ENCODE measurements at regions not wholly inside any gene's neighbourhood (a gene's known extent, or its start where the extent isn't known, plus 50 kb on each side); places are given as distances from the start of the nearest gene placed in this dataset.

- peaks cover 2% of the 10 kb centered on the region for H3K4me1 ChIP-seq (ENCODE audit: control insufficient read depth, insufficient read depth, low read length)
- H3K36me3 ChIP-seq (ENCODE audit: control insufficient read depth, insufficient read depth, low read length), result no peaks in the 10 kb centered on the region
- H3K9me3 Mint-ChIP-seq, result no peaks in the 10 kb centered on the region
- H3K9me3 ChIP-seq (ENCODE audit: control insufficient read depth, low read length), result peaks cover under 1% of the 10 kb centered on the region
- DNase-seq, result no peak
- H3K27ac Mint-ChIP-seq, result no peak overlapping the region
- H3K36me3 Mint-ChIP-seq (ENCODE audit: low read depth), result no peaks in the 10 kb centered on the region
- peak overlapping the region; percentile 56 for H3K27ac ChIP-seq (ENCODE audit: low read depth, low read length)
- no peak overlapping the region for H3K4me3 ChIP-seq (ENCODE audit: low read length)
- H3K4me1 Mint-ChIP-seq, result peaks cover 5% of the 10 kb centered on the region
- TF ChIP-seq, protein P1, sequence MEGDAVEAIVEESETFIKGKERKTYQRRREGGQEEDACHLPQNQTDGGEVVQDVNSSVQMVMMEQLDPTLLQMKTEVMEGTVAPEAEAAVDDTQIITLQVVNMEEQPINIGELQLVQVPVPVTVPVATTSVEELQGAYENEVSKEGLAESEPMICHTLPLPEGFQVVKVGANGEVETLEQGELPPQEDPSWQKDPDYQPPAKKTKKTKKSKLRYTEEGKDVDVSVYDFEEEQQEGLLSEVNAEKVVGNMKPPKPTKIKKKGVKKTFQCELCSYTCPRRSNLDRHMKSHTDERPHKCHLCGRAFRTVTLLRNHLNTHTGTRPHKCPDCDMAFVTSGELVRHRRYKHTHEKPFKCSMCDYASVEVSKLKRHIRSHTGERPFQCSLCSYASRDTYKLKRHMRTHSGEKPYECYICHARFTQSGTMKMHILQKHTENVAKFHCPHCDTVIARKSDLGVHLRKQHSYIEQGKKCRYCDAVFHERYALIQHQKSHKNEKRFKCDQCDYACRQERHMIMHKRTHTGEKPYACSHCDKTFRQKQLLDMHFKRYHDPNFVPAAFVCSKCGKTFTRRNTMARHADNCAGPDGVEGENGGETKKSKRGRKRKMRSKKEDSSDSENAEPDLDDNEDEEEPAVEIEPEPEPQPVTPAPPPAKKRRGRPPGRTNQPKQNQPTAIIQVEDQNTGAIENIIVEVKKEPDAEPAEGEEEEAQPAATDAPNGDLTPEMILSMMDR (conservative IDR thresholded peaks at IDR 0.05), result no peak
- no peaks in the 10 kb centered on the region for H3K27me3 ChIP-seq (ENCODE audit: control insufficient read depth, insufficient read depth, low read length, poor library complexity, severe bottlenecking)
- 92 to 100% methylated on average over 2 to 3 of the region's 3 CpGs for WGBS, 2 experiments (ENCODE audit: insufficient coverage in 1 of 2, insufficient read length in 1 of 2)
- H3K9ac ChIP-seq (ENCODE audit: extremely low read depth, low read length, poor library complexity, severe bottlenecking), result no peak overlapping the region
- no peaks in the 10 kb centered on the region for H3K27me3 Mint-ChIP-seq (ENCODE audit: insufficient read depth)
- no peak overlapping the region for H3K4me3 Mint-ChIP-seq
Measured at GRCh38 chr18:34281722-34282121, 57.0 kb upstream of the NOL4 start.

- Mint-ChIP-seq H3K27me3 (ENCODE audit: insufficient read depth) (no peaks in the 10 kb centered on the region), H3K9me3 (peaks cover 10% of the 10 kb centered on the region), H3K36me3 (ENCODE audit: low read depth) (peaks cover 8% of the 10 kb centered on the region), H3K4me1 (peaks cover 5% of the 10 kb centered on the region), H3K27ac (no peak overlapping the region), H3K4me3 (no peak overlapping the region)
- H3K9me3 ChIP-seq (ENCODE audit: control insufficient read depth, low read length), result peaks cover 19% of the 10 kb centered on the region
- TF ChIP-seq, protein P1 (conservative IDR thresholded peaks at IDR 0.05), result no peak
- WGBS, 2 experiments (ENCODE audit: insufficient coverage in 1 of 2, insufficient read length in 1 of 2), result 83 to 86% methylated on average over 1 of the region's 1 CpG
- no peak overlapping the region for H3K4me3 ChIP-seq (ENCODE audit: low read length)
- H3K27ac ChIP-seq (ENCODE audit: low read depth, low read length), result no peak overlapping the region
- peak; percentile 65 for DNase-seq
- H3K27me3 ChIP-seq (ENCODE audit: control insufficient read depth, insufficient read depth, low read length, poor library complexity, severe bottlenecking), result no peaks in the 10 kb centered on the region
- peaks cover 2% of the 10 kb centered on the region for H3K4me1 ChIP-seq (ENCODE audit: control insufficient read depth, insufficient read depth, low read length)
- H3K9ac ChIP-seq (ENCODE audit: extremely low read depth, low read length, poor library complexity, severe bottlenecking), result no peak overlapping the region
- no peaks in the 10 kb centered on the region for H3K36me3 ChIP-seq (ENCODE audit: control insufficient read depth, insufficient read depth, low read length)
Measured at GRCh38 chr18:34283506-34283905, 58.8 kb upstream of the NOL4 start.

DNA sequence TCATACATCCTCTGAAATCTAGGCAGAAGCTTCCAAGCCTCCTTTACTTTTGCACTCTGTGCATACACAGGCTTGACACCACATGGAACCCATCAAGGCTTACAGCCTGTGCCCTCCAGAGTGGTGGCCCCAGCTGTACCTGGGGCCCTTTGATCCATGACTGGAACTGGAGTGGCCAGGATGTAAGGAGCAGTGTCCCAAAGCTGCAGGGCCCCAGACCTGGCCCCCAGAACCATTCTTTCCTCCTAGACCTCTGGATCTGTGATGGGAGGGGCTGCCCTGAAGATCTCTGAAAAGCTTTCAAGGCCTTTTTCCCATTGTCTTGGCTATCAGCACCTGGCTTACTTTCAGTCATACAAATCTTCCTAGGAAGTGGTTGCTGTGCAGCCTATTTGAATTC, 63.1 kb upstream of the NOL4 start:
- H3K9me3 Mint-ChIP-seq, result peaks cover 11% of the 10 kb centered on the region
- no peak for DNase-seq
- Histone ChIP-seq H3K27me3 (ENCODE audit: control insufficient read depth, insufficient read depth, low read length, poor library complexity, severe bottlenecking) (no peaks in the 10 kb centered on the region), H3K27ac (ENCODE audit: low read depth, low read length) (no peak overlapping the region), H3K9ac (ENCODE audit: extremely low read depth, low read length, poor library complexity, severe bottlenecking) (no peak overlapping the region), H3K4me1 (ENCODE audit: control insufficient read depth, insufficient read depth, low read length) (no peaks in the 10 kb centered on the region), H3K36me3 (ENCODE audit: control insufficient read depth, insufficient read depth, low read length) (no peaks in the 10 kb centered on the region), H3K9me3 (ENCODE audit: control insufficient read depth, low read length) (peaks cover 28% of the 10 kb centered on the region), H3K4me3 (ENCODE audit: low read length) (no peak overlapping the region)
- no peak overlapping the region for H3K4me3 Mint-ChIP-seq
- no peaks in the 10 kb centered on the region for H3K27me3 Mint-ChIP-seq (ENCODE audit: insufficient read depth)
- TF ChIP-seq, protein P1 (conservative IDR thresholded peaks at IDR 0.05), result no peak
- peaks cover 9% of the 10 kb centered on the region for H3K36me3 Mint-ChIP-seq (ENCODE audit: low read depth)
- H3K27ac Mint-ChIP-seq, result no peak overlapping the region
- H3K4me1 Mint-ChIP-seq, result peaks cover 9% of the 10 kb centered on the region
